Endothelial cell (in vitro differentiated cells): ENCODE measurements at regions not wholly inside any gene's neighbourhood (a gene's known extent, or its start where the extent isn't known, plus 50 kb on each side); places are given as distances from the start of the nearest gene placed in this dataset.

ENCODE experiments used
- DNase-seq: peaks from one replicate; pipeline ENCODE4 v3.0.0; 2021; ENCODE audit warnings: low spot score
- H3K27ac Mint-ChIP-seq: one replicate; pipeline ENCODE4 v1.8.0; 2021; ENCODE audit warnings: mixed read lengths, inconsistent platforms; ENCODE audit not compliant: unreplicated experiment
- H3K27me3 Mint-ChIP-seq: one replicate; pipeline ENCODE4 v1.8.0; 2021; ENCODE audit warnings: mild to moderate bottlenecking, moderate library complexity, mixed read lengths, inconsistent platforms; ENCODE audit not compliant: unreplicated experiment
- H3K36me3 Mint-ChIP-seq: one replicate; pipeline ENCODE4 v1.8.0; 2021; ENCODE audit warnings: mild to moderate bottlenecking, low read depth, mixed read lengths, inconsistent platforms; ENCODE audit not compliant: unreplicated experiment
- H3K4me1 Mint-ChIP-seq: one replicate; pipeline ENCODE4 v1.8.0; 2021; ENCODE audit warnings: mild to moderate bottlenecking, mixed read lengths, inconsistent platforms; ENCODE audit not compliant: unreplicated experiment
- H3K4me3 Mint-ChIP-seq: one replicate; pipeline ENCODE4 v1.8.0; 2021; ENCODE audit warnings: mild to moderate bottlenecking, mixed read lengths, inconsistent platforms; ENCODE audit not compliant: unreplicated experiment
- H3K9me3 Mint-ChIP-seq: one replicate; pipeline ENCODE4 v1.8.0; 2021; ENCODE audit warnings: mixed read lengths, inconsistent platforms; ENCODE audit not compliant: unreplicated experiment
- TF ChIP-seq, protein P1 (sequence below): fragments of 200-600 bp; sonication (generic); IDR thresholded peaks from one replicate; pipeline ENCODE4 v1.5.0; 2021; ENCODE audit warnings: antibody characterized with exemption; ENCODE audit not compliant: unreplicated experiment

DNA sequence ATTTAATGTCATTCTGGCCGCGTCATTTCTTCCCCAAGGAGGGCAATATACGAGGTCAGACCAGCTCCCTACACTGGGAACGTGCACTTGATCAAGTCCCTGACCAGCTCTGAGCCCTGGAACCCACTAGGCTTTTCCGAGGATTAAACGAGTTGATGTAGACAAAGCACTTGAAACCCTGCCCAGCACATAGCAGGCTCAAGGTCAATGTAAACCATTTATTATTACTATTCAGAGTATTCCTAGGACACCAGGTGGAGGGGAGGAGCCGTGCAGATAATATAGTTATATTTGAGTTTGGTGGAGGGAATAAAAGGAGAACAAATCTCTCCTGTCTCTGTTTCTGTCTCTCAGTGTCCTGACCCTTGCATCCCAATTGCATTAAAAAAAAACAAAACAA lies 174.1 kb upstream of the IGSF21 start:
- H3K4me1 Mint-ChIP-seq, result peaks cover 5% of the 10 kb centered on the region
- no peak overlapping the region for H3K4me3 Mint-ChIP-seq
- no peaks in the 10 kb centered on the region for H3K9me3 Mint-ChIP-seq
- H3K27ac Mint-ChIP-seq, result no peak overlapping the region
- H3K27me3 Mint-ChIP-seq, result peaks cover 2% of the 10 kb centered on the region
- no peaks in the 10 kb centered on the region for H3K36me3 Mint-ChIP-seq
- DNase-seq, result no peak
- TF ChIP-seq, protein P1, sequence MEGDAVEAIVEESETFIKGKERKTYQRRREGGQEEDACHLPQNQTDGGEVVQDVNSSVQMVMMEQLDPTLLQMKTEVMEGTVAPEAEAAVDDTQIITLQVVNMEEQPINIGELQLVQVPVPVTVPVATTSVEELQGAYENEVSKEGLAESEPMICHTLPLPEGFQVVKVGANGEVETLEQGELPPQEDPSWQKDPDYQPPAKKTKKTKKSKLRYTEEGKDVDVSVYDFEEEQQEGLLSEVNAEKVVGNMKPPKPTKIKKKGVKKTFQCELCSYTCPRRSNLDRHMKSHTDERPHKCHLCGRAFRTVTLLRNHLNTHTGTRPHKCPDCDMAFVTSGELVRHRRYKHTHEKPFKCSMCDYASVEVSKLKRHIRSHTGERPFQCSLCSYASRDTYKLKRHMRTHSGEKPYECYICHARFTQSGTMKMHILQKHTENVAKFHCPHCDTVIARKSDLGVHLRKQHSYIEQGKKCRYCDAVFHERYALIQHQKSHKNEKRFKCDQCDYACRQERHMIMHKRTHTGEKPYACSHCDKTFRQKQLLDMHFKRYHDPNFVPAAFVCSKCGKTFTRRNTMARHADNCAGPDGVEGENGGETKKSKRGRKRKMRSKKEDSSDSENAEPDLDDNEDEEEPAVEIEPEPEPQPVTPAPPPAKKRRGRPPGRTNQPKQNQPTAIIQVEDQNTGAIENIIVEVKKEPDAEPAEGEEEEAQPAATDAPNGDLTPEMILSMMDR, result no peak

DNA sequence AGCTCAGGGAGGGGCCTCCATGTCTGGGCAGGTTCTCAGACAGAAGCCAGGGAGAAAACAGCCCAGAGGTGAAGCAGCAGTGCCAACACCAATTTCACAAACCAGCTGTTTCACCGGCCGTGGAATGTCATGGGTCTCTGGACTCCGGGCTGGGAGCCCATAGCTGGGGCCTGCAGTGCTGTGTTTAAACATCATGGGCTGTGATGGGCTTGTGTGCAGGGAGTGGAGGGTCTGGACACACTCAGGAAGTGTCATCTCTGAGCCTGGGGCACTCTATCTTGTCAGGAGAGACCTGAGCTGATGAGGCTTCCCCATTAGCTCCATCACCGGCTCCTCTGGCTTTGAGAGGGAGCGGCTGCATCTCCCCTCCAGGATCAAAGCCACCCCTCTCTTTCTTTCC lies 173.6 kb upstream of the IGSF21 start:
- TF ChIP-seq, protein P1, result no peak
- Mint-ChIP-seq H3K9me3 (no peaks in the 10 kb centered on the region), H3K4me1 (peaks cover 5% of the 10 kb centered on the region), H3K36me3 (no peaks in the 10 kb centered on the region), H3K4me3 (no peak overlapping the region), H3K27ac (no peak overlapping the region), H3K27me3 (no peaks in the 10 kb centered on the region)
- DNase-seq, result no peak

DNA sequence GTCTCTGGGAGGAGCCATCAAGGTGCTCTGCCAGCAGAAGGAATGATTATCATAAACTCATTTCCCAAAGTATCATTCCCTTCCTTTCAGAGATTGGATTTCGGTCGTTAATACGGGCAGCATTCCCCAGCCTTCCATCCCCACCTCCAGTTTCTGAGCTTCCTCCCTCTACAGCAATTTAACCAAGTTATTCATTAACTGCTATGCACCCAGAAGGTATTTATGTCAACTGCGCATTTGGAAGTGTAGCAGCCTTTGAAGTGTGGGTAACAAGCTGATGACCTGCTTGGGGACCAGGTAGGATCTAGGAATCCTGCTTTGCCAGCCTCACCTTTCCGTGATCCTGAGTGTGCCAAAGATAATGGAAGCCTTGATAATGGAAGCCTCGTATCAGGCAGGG lies 172.4 kb upstream of the IGSF21 start:
- Mint-ChIP-seq H3K4me1 (peaks cover 5% of the 10 kb centered on the region), H3K4me3 (no peak overlapping the region), H3K27ac (no peak overlapping the region), H3K36me3 (no peaks in the 10 kb centered on the region), H3K9me3 (no peaks in the 10 kb centered on the region), H3K27me3 (peaks cover 2% of the 10 kb centered on the region)
- no peak for DNase-seq
- TF ChIP-seq, protein P1, result no peak

DNA sequence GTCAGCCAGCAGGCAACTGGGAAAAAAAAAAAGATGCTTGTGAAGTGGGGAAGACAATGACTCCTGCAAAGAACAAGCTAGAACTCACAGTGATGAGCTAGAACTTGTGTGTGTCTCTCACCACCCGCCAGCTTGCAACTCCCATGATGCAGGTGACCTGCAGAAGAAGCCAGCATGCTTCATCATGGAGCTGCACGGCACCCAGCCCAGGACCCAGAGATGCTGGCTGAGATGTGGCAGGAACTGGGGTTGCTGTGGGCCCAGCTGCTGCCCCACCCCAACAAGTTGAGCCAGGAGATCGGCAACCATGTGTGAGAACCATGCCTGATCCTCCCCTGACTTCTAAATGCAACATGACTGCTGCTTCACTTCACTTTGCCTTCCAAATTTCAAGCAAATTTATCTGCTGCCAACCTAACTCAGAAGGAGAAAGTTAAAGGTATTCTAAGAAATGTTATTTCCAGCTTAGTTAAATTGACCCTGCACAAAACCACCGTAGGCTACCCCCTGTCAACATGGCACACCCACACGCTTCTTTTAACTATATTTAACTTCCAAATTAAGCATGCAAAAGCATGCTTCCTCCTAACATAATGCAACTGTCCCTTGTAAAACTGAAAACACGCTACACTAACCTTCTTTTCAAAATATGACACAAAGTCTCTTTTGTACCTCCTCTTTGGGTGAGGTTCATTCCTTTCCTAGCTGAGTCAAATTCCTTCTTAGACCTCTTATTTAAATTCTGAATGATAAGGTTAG lies 166.0 kb upstream of the IGSF21 start:
- no peaks in the 10 kb centered on the region for H3K36me3 Mint-ChIP-seq
- H3K4me3 Mint-ChIP-seq, result no peak overlapping the region
- no peak overlapping the region for H3K27ac Mint-ChIP-seq
- no peaks in the 10 kb centered on the region for H3K9me3 Mint-ChIP-seq
- DNase-seq, result no peak
- H3K27me3 Mint-ChIP-seq, result peaks cover 4% of the 10 kb centered on the region
- TF ChIP-seq, protein P1, result no peak
- no peaks in the 10 kb centered on the region for H3K4me1 Mint-ChIP-seq

DNA sequence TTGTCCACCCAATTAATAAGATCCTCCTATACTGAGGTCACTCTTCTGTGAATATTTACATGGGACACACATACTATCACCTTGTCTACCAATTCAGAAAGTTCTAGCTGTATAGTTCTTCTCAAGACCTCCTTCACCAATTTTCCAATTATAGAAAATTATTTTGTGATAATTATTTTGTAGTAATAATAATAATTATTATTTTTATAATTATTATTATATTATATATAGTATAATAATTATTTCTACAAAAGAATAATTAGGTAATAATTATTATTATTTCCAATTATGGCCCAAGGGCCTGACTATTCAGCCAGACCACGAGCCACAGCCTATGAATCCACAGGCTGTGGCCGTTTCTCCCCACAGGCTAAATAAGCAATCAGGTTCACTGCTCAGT lies 164.1 kb upstream of the IGSF21 start:
- H3K4me3 Mint-ChIP-seq, result no peak overlapping the region
- no peak overlapping the region for H3K27ac Mint-ChIP-seq
- no peak for DNase-seq
- TF ChIP-seq, protein P1, result no peak
- H3K36me3 Mint-ChIP-seq, result no peaks in the 10 kb centered on the region
- peaks cover 4% of the 10 kb centered on the region for H3K27me3 Mint-ChIP-seq
- H3K4me1 Mint-ChIP-seq, result no peaks in the 10 kb centered on the region
- H3K9me3 Mint-ChIP-seq, result no peaks in the 10 kb centered on the region
